Left ventricle myocardium inferior (tissue), 1 donor: ENCODE measurements at regions not wholly inside any gene's neighbourhood (a gene's known extent, or its start where the extent isn't known, plus 50 kb on each side); places are given as distances from the start of the nearest gene placed in this dataset.

Experiments used
- DNase-seq: peaks from one replicate; pipeline ENCODE4 v3.0.0-alpha.2; 2020
- H3K27ac ChIP-seq: fragments of 200-600 bp; replicated peaks from 2 replicates; pipeline ENCODE4 v1.8.0; 2021
- H3K27me3 ChIP-seq: fragments of 200-600 bp; 2 replicates; pipeline ENCODE4 v1.8.0; 2021; ENCODE audit warnings: low read depth
- H3K36me3 ChIP-seq: fragments of 200-600 bp; 2 replicates; pipeline ENCODE4 v1.8.0; 2021
- H3K4me1 ChIP-seq: fragments of 200-600 bp; 2 replicates; pipeline ENCODE4 v1.8.0; 2021
- H3K4me3 ChIP-seq: fragments of 200-600 bp; 2 replicates; pipeline ENCODE4 v1.8.0; 2021; ENCODE audit warnings: mild to moderate bottlenecking, moderate library complexity
- H3K9me3 ChIP-seq: fragments of 200-600 bp; replicated peaks from 2 replicates; pipeline ENCODE4 v1.8.0; 2021
- CTCF ChIP-seq: fragments of 200-600 bp; IDR thresholded peaks from 2 replicates; pipeline ENCODE4 v1.8.0; 2021; ENCODE audit warnings: antibody characterized with exemption, mild to moderate bottlenecking, borderline replicate concordance
- intact Hi-C: fragments of 100-400 bp; cut with micrococcal nuclease; formaldehyde crosslinking; loops from one replicate; pipeline ENCODE4 v1.11.0; 2022
- donor health status: DM: no; HTN: yes; CAD: no; lungs with severe emphysema.

GRCh38 chr11:106461839-106462545 is 384.5 kb downstream of the AASDHPPT start:
- Histone ChIP-seq H3K9me3 (no peaks in the 10 kb centered on the region), H3K27ac (peak overlapping the region; percentile 62), H3K27me3 (no peaks in the 10 kb centered on the region), H3K4me1 (peaks cover 8% of the 10 kb centered on the region), H3K4me3 (no peak overlapping the region), H3K36me3 (no peaks in the 10 kb centered on the region)
- TF ChIP-seq CTCF, result no peak
- DNase-seq, result no peak
- intact Hi-C loops, result no loop called here

- peaks cover 8% of the 10 kb centered on the region for H3K4me1 ChIP-seq
- H3K27me3 ChIP-seq, result no peaks in the 10 kb centered on the region
- intact Hi-C loops, result no loop called here
- DNase-seq, result no peak
- no peak overlapping the region for H3K4me3 ChIP-seq
- H3K9me3 ChIP-seq, result no peaks in the 10 kb centered on the region
- peak overlapping the region; percentile 62 for H3K27ac ChIP-seq
- no peak for TF ChIP-seq CTCF
- no peaks in the 10 kb centered on the region for H3K36me3 ChIP-seq
Measured at GRCh38 chr11:106463154-106463553, 385.7 kb downstream of the AASDHPPT start.

GRCh38 chr11:106463796-106464201 is 386.3 kb downstream of the AASDHPPT start:
- H3K9me3 ChIP-seq, result no peaks in the 10 kb centered on the region
- no peaks in the 10 kb centered on the region for H3K27me3 ChIP-seq
- TF ChIP-seq CTCF, result no peak
- H3K27ac ChIP-seq, result peak overlapping the region; percentile 62
- intact Hi-C loops, result no loop called here
- H3K4me3 ChIP-seq, result no peak overlapping the region
- peaks cover 8% of the 10 kb centered on the region for H3K4me1 ChIP-seq
- no peak for DNase-seq
- no peaks in the 10 kb centered on the region for H3K36me3 ChIP-seq

- Histone ChIP-seq H3K9me3 (no peaks in the 10 kb centered on the region), H3K27ac (peak overlapping the region; percentile 62), H3K27me3 (no peaks in the 10 kb centered on the region), H3K36me3 (no peaks in the 10 kb centered on the region), H3K4me1 (peaks cover 8% of the 10 kb centered on the region), H3K4me3 (no peak overlapping the region)
- TF ChIP-seq CTCF, result no peak
- no peak for DNase-seq
- intact Hi-C loops, result no loop called here
Measured at GRCh38 chr11:106464728-106465127, 387.3 kb downstream of the AASDHPPT start.

- no peaks in the 10 kb centered on the region for H3K36me3 ChIP-seq
- no peak for TF ChIP-seq CTCF
- H3K27ac ChIP-seq, result peak overlapping the region; percentile 62
- no peak overlapping the region for H3K4me3 ChIP-seq
- no peak for DNase-seq
- no peaks in the 10 kb centered on the region for H3K27me3 ChIP-seq
- peaks cover 8% of the 10 kb centered on the region for H3K4me1 ChIP-seq
- H3K9me3 ChIP-seq, result no peaks in the 10 kb centered on the region
- intact Hi-C loops, result no loop called here
Measured at GRCh38 chr11:106466521-106467080, 389.1 kb downstream of the AASDHPPT start.
